ENCODE measurements at regions not wholly inside any gene's neighbourhood (a gene's known extent, or its start where the extent isn't known, plus 50 kb on each side); places are given as distances from the start of the nearest gene placed in this dataset.

- no peak for DNase-seq
Measured at GRCh38 chr1:229092377-229093237, 178.3 kb upstream of the RAB4A start.

- DNase-seq = no peak
Measured at GRCh38 chr1:229093238-229093540, 177.7 kb upstream of the RAB4A start.

GRCh38 chr1:229093609-229094336, 177.1 kb upstream of the RAB4A start:
- DNase-seq = no peak

- no peak for DNase-seq
Measured at GRCh38 chr1:229094476-229095311, 176.2 kb upstream of the RAB4A start.

- no peak for DNase-seq
Measured at GRCh38 chr1:229095325-229095724, 175.6 kb upstream of the RAB4A start.

- no peak for DNase-seq
Measured at GRCh38 chr1:229097356-229097755, 173.6 kb upstream of the RAB4A start.

GRCh38 chr1:229098361-229098760, 172.6 kb upstream of the RAB4A start:
- DNase-seq = no peak

- DNase-seq = no peak
Measured at GRCh38 chr1:229098903-229099578, 171.9 kb upstream of the RAB4A start.

GRCh38 chr1:229101011-229101871, 169.7 kb upstream of the RAB4A start:
- no peak for DNase-seq

- no peak for DNase-seq
Measured at GRCh38 chr1:229102741-229103391, 168.0 kb upstream of the RAB4A start.

- no peak for DNase-seq
Measured at GRCh38 chr1:229104654-229105053, 166.3 kb upstream of the RAB4A start.

- no peak for DNase-seq
Measured at GRCh38 chr1:229105109-229105508, 165.8 kb upstream of the RAB4A start.

GRCh38 chr1:229105822-229106525, 164.9 kb upstream of the RAB4A start:
- DNase-seq = no peak

GRCh38 chr1:229106526-229107125, 164.3 kb upstream of the RAB4A start:
- DNase-seq = no peak

- no peak for DNase-seq
Measured at GRCh38 chr1:229107304-229107815, 163.6 kb upstream of the RAB4A start.

- no peak for DNase-seq
Measured at GRCh38 chr1:229107972-229108371, 162.9 kb upstream of the RAB4A start.

GRCh38 chr1:229108598-229109201, 162.2 kb upstream of the RAB4A start:
- DNase-seq = no peak

GRCh38 chr1:229109320-229109761, 161.6 kb upstream of the RAB4A start:
- peak; percentile 74 for DNase-seq

GRCh38 chr1:229110986-229111385, 159.9 kb upstream of the RAB4A start:
- no peak for DNase-seq
